Hematopoietic multipotent progenitor cell treated with erythropoietin and hydrocortisone succinate and interleukin-3 and kit ligand, for 6 days (in vitro differentiated cells): ENCODE measurements at regions not wholly inside any gene's neighbourhood (a gene's known extent, or its start where the extent isn't known, plus 50 kb on each side); places are given as distances from the start of the nearest gene placed in this dataset.
"Not testable (repeated sequence)": the region's sequence is repeated elsewhere in the genome, so short reads cannot be mapped to it uniquely, and the experiment has no call there.

Experiments used
- DNase-seq: peaks from one replicate; pipeline ENCODE4 v3.0.0-alpha.2; 2015

DNA sequence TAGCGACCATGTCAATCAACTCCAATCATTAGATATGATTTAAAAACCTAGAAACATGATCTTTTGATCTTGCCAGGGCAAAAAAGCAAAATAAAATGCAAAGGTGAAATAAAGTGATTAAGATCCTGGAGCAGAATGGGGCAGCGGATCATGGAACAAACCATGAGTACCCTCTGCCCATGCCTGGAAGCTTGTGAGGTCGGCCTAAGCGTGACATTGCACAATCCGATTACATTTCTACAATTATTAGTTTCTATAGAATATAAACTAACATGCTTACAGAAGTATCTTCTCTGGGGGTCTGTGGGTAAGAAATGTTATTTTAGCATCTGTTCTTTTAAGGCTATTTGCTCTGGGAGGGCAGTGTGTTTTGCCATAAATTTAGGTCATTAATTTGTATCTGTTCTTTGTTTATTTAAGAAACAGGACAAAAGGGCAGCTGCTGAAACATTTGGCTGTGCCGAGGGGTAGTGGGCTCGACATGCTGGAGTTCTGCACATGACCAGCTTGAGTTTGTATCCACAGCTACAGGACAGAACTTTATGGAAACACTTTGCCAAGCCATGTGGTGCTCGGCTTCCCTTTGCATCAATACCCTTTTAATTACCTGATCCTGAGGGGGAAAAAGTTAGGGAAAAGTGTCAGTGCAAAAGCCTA lies 55.9 kb downstream of the ZBTB18 start:
- no peak for DNase-seq

DNA sequence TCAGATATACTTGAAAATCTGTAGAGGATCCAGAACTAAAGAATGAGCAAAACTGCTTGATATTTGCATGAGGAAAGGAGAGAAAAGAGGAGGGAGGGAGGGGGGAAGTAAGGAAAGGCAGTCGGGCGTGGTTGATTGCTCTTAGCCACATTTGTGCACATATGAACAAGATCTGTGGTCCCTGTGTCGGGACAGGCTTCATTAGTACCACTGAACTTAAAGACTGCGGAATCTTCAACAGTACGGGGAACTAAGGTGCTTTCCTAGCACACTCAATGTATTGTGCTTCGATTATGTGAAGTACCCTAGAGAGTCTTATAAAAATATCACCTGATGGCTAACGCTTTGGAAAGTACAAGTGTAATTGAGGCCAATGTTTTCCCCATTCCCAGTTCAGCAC lies 59.9 kb downstream of the ZBTB18 start:
- DNase-seq = no peak

DNA sequence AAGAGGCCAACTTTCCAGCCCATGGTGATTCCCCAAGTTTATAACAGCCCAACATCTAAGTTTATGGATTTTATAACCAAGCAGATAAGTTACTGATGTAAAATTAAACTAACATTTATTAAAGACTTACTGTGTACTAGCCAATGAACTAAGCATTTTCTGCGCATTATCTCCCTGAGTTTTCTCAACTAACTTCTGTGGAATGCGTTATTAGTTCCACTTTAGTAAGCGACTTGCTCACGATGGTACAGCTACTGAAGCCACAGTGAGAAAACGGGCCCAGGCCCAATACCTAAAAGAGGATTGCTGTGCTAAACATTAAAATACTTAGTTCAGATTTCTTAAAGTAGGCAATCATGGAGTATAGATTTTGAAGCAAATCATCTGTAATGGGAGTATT lies 61.0 kb downstream of the ZBTB18 start:
- DNase-seq = no peak

DNA sequence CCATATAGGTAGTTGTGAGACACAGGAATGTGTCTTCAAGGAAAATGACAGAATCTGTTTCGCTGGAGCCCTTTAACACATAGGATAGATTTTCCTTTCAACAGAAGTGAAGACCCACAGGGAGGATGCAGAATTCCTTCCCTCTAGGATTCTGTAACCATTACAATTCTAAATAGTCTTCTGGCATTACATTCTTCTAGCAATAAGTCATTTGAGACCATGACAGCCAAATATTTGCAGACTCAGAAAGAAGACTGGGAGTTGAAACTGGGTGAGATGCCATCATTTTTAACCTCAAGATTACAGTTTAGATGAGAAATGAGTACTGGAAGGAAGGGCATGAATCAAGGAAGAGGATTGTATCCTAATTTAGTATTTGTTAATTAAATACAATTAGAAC lies 61.6 kb downstream of the ZBTB18 start:
- no peak for DNase-seq

DNA sequence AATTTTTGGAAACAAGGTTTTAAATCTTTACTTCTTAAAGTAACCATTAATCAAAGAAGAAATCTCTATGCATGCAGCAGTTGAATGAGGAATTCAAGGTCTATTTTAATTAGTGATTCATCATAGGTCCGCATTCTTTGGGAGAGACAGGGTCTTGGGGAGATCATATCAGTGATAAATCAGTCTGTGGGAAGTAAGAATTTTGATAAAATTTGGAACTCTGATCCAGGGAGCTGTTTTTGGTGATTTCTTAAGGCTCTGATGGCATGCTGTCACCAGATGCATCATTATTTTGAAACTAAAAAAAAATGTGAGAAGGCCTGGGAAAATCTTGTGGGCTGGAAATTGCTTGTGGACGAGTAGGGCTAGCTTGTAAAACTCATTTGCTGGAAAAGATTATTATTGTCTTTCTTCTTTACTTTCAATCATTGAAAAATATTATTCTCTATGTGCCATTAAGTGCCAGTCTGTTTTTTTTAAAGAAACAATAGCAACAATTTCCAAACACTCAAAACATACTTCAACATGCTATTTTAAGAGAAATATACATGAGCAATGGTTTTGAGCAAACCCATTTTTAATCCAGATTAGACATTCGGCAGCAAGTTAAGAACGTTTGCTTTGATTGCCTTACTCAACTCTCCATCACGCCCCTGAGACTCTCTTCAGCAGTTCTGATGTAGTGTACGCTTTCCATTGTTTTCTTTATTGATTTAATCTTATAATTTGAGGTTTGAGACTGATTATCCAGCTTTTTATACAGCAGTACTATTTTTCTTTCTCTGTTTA lies 62.6 kb downstream of the ZBTB18 start:
- DNase-seq = no peak

DNA sequence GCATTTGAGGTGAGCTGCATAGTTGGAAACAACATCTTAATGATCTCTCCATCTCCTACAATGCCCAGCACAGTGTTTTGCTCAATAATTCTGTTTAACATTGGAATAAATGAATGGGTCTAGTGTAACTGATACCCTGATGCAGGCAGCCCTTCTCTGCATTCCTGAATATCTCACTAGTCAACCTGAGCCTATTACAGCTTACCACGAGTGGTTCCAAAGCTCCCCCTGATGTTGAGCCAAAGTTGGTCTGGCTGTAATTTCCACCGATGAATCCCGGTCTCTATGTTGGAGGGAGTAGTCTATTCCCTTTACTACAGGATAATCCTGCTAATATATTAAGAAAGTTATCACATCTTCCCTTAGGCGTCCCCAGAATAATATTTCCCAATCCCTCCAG lies 63.8 kb downstream of the ZBTB18 start:
- DNase-seq = no peak

DNA sequence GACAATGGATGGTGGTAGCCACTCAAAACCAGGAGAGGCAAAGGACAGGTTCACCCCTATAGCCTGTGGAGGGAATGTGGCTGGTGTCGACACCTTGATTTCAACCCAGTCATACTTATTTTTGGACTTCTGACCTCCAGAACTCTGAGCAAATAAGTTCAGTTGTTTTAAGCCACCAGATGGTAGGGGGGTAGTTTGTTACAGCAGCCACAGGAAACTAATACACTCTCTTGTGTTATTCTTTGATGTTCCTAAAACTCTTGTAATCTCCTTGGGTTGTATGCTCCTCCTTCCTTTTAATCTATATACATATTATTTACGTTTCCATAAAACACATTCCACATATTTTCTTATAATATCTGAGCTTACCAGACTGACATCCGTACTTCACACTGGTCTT lies 65.9 kb downstream of the ZBTB18 start:
- DNase-seq = no peak

DNA sequence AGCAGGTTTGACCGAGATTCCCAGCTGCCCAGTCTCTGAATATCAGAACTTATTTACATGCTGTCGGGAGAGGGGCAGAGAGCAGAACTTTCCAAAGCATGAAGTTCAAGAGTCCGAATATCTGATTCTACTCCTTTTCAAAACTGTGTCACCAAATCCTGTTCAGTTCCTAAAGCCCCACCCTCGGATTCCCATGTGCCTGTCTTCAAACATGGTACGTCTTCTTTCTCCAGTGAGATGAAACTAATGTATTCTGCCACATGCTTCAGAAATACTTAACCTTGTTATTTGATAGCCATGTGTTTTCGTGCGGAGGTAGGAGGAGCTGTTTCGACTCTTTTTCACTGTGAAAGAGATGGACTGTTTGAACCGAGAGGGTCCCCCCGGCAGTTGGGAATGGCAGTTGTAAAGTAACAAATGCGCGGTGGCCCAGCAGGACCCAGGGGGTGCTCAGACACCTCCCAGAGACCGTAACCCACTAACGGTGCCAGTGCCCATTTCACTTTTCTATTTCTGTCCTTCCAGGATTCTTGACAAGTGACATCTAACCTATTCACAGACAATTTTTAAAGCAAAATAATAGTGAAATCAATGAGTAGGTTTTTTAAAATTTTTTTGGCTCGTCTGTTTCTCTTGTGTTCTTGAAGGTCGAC lies 67.2 kb downstream of the ZBTB18 start:
- DNase-seq = no peak

DNA sequence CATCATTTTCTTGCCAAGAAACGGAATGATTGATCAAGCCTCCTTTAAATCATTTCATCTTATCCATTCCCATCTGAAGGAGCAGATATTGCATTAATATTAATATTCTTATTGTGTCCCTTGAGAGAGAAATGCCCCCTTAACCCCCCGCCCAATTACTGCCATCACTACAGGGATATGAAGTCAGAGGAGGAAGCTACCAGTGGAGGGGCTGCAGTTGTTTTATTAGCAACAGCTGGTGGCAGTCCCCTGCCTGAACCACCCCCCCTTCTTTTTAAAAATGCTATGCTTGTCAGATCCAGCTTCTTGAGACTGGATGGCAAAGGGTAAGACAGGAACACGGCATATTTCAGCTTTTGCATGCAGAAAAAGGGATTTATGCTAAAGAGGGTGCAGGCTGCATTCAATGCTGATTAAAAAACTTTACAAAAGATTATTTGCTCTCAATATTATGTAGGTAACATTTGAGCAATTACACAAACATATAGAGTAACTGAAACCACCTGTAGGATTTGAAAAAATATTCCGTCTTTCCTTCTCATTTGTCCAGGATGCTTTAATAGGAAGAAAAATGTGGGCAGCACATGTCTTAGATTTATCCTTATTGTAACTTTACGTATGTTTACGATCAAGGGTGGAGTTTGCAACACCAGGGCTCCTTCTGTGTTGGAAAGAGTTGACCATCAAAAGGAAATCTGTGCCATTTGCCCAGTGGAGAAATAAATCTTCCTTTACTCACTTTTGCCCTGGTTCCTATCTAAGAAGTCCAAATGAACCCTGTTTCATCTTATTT lies 77.7 kb downstream of the ZBTB18 start:
- DNase-seq = no peak

DNA sequence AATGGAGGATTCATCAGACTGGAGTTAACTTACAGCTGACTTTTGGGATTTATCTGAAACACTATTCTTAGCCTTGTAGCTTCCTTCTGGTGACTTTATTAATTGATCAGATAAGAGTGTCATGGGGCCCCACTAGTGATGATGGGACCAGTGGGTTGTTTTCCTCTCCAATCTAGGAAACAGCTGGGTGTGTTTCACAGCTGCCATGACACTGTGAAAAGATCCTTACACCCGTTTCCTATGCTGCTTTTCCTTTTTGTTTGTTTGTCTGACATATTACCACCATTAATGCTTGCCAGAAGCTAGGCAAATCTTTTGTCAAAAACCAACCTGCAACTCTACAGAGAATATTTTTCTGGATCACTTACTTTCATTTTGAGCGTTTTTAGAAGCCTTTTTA lies 86.2 kb downstream of the ZBTB18 start:
- DNase-seq = no peak

DNA sequence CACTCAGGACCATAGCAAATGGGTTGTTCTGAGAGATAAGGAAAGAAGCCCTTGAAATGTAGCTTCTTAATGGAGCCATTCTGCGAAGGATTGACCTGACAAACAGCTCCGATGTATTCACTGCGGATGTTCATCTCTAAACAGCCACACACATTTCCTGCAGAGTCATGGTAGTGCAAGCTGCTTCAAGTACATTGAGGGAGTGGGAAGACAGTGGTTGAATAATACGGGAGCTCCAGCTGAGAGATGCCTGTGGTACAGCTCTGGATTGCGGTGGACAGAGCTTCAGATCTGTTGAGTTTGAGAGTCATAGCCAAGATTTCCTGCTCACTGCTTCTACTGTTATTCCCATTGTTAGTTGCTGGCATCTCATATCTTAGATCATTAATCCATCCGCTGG lies 86.6 kb downstream of the ZBTB18 start:
- DNase-seq = peak; percentile 42

DNA sequence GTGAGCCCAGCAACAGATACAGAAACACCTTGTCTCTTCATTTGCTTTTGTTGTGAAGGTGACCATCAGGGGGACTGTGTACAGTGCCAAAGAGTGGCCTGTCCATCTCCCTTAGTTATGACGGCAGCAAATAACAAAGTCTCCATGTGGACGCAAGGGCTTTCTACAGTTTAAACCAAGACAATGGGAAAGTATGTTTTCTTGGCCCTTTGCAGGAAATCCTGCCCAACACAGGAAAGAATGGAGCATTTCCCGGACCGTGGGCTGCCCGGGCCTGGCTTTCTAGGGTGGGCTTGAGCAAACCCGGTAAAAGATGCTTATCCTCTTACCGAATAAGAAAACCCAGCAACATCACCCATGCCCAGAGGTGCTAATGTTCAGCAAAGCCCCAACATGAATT lies 87.3 kb downstream of the ZBTB18 start:
- no peak for DNase-seq

DNA sequence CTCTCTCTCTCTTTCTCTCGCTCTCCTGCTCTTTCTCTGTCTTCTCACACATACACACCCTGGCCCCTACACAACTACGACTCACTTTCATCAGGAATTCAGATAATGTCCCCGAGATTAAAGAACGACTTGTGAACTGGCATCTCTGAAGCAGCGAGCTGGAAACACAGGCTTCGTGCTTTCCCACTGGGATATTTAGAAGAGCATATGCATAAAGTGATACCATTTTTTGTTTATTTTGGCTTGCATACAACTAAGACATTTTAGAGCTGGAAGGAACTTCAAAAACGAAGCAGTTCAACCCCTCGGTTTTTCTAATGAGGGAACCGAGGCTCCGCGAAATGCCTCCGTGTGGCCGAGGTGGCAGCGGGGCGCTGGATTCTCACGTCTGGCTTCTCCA lies 88.6 kb downstream of the ZBTB18 start:
- no peak for DNase-seq

DNA sequence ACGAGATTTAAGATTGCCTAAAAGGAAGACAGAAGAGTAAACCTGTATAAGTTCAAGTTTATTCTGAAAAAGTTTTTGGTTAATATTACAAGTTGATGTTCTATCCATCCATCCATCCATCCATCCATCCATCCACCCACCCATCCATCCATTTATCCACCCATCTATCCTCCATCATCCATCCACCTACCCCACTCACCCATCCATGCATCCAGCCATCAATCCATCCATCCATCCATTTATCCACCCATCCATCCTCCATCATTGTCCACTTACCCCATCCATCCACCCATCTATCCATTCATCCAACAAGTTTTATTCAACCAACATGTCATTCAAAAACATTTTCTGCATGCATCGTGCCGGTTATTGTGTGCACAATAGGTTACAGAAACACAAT lies 89.3 kb downstream of the ZBTB18 start:
- no peak for DNase-seq

DNA sequence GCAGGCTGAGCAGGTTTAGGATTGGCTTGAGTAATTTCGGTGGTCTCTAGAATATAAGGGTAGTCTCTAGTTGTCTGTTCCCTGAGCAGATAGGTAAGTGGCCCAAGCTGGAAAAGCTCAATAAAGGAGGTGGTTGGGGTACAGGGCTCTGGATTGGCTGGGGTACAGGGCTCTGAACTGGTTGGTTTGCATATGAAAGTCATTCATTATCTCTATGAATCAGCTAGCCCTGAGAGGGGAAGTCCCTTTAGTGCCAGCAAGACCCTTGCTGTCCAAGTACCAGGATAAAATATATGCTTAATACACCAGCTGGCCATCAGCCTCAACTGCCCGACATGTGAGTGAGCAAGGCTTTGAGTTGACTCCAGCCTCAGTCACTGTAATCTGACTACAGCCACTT lies 93.0 kb downstream of the ZBTB18 start:
- DNase-seq = no peak

DNA sequence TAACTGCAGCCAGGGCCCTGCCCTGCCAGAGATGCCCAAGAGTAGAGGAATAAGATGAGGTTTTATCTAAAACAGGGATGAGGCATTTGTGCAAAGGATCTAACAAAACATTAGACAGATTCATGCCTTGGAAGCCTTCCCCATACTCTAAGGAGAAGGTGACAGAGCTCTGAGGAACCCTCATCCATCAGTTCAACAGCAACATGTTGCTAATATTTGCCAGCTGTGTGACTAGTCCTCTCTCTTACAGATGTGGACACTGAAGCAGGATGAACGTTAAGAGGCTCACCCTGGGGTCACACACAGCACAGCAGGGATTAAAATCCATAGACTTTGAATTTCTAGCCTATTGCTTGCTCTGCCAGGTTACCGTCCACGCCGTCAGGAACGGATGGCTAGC lies 99.0 kb downstream of the ZBTB18 start:
- DNase-seq = no peak

DNA sequence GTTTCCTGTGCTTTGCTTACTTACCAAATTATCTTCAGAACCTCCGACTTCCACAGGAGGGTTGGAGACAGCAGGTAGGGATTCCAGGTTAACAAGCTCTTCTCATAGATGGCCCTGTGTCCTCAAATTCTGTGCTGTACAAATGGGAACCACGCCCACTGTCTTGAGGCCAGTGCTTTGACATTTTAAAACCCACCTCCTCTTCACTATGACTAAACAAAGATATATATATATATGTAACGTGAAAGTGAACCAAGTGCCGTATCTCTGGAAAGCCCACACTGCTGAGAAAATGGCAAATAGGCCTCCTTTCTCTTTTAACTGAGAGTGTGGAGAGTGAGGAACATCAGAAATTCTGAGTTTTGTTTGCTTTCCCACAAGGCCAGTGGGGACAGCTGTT lies 99.6 kb downstream of the ZBTB18 start:
- DNase-seq = no peak

DNA sequence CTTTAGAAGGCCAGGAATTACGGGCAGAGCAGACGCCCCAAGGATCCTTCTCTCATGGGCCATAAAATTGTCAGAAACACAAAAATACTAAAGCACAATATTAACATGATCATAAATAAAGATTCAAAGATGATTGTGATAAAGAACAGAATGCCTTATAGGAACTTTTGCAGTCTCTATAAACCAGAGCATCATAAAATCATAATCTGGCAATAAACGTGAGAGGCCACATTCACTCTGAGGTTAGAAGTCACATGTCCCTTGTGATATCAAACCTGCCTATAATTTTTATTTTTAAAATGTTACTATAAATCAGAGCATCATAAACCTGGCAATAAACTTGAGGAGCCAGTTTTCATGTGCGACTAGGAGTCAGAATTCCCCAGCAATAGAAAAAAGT lies 100.5 kb downstream of the ZBTB18 start:
- DNase-seq = no peak

DNA sequence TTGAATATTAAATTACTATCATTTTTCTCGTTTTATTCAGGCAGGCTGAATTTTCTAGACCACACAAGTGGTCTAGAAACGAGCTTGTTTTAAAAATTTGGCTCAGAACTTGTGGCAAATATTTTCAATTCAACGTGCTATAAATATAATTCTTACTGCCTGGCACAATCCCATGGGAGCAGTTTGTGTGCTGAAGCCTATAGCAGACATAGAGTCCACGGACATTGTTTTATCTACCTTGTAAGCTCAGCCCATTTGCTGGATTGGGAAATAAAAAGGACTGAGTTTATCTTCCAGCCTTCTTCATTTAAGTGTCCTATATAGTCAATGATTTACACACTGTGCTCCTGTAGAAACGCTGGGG lies 103.4 kb downstream of the ZBTB18 start:
- no peak for DNase-seq

DNA sequence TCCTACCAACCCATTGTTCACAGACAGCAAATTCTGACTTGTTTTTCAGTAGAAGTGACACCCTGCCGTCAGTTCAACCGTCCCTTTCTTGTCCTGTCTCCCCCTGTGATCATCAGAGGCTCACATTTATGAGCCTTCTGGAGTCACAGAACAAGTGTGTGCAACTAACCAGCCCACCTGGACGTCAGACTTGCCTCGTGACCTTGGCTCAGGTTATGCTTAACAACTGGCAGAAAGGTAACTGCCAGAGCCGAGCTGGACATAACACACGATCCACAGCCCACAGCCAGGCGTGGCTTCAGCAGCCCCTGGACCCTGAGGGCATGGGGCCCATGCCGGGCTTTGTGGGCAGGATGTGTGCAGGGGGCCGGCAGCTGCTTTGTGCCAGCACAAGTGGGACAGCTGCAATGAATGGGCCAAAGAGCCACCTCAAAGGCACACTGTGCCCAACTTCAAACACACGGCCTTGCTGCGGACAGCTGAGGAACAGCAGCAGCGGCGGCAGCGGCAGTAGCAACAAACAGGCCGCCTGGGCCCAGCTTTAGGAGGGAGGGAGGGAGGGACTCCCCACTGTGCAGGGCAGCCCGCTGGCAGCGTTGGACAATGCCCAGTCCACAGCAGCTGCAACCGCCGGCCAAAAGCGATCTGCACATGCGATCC lies 103.9 kb downstream of the ZBTB18 start:
- no peak for DNase-seq

DNA sequence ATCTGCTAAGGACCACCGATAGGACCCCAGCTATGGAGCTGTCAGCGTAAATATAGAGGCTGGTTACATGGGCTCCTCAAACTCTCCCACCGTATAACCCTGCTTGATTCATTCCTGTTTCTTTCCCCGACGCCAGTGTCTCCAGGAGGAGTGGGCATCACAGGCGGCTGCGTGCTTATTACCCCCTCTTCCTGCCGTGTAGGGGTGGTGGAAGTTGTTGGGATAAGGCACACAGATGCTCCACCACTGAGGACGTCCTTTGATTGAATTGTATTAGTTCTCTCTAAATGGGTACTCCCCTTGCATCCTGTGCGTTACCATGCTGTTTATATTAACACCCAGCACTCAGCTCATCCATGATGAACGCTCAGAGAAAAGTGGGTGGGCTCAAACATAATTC lies 104.6 kb downstream of the ZBTB18 start:
- DNase-seq = no peak

DNA sequence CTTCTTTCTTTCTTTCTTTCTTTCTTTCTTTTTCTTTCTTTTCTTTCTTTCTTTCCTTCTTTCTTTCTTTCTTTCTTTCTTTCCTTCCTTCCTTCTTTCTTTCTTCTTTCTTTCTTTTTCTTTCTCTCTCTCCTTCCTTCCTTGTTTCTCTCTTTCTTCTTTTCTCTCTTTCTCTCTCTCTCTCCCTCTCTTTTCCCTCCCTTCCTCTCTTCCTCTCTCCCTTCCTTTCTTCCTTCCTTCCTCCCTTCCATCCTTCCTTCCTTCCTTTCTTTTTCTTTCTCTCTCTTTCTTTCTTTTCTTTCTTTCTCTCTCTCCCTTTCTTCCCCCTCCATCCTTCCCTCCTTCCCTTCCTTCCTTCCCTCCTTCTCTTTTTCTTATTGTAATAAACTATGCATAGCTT lies 105.5 kb downstream of the ZBTB18 start:
- DNase-seq = not testable (repeated sequence)
